Naive thymus-derived CD4-positive, alpha-beta T cell (primary cell): ENCODE measurements at regions not wholly inside any gene's neighbourhood (a gene's known extent, or its start where the extent isn't known, plus 50 kb on each side); places are given as distances from the start of the nearest gene placed in this dataset.
"Not testable (repeated sequence)": the region's sequence is repeated elsewhere in the genome, so short reads cannot be mapped to it uniquely, and the experiment has no call there.

Experiments
- ATAC-seq: fragments of 150-1000 bp; cut with Tn5 transposase; 2 replicates; pipeline ENCODE4 v1.10.0; 2021; ENCODE audit warnings: mild to moderate bottlenecking, moderate library complexity
- CTCF ChIA-PET: fragments of 350-600 bp; sonication (Branson Sonifier 250); formaldehyde crosslinking; loops from one replicate; lab custom pipeline; 2021; ENCODE audit warnings: antibody characterized with exemption; lab: Charles Lee
- POLR2A ChIA-PET: fragments of 350-600 bp; sonication (Branson Sonifier 250); formaldehyde crosslinking; loops from one replicate; lab custom pipeline; 2021; ENCODE audit warnings: antibody characterized with exemption, inconsistent platforms; lab: Charles Lee
- DNase-seq, 9 donors: peaks; one replicate each; pipeline versions ENCODE4 v3.0.0 to v3.0.0-alpha.2; 2020 to 2022; ENCODE audit warnings: mixed read lengths in 1 of 9
- H3K27ac ChIP-seq: one replicate; pipeline ENCODE4 v1.7.0; 2013; ENCODE audit warnings: mild to moderate bottlenecking, low read depth, low read length, moderate library complexity
- H3K27me3 ChIP-seq, 2 donors: one replicate each; pipeline ENCODE4 v1.7.0; 2013; ENCODE audit warnings: low read length in 2 of 2, mild to moderate bottlenecking in 2 of 2, moderate library complexity in 2 of 2; ENCODE audit not compliant: control insufficient read depth in 2 of 2, insufficient read depth in 2 of 2
- H3K36me3 ChIP-seq, 3 experiments: 1 replicate in 2 of 3; 2 replicates in 1 of 3; pipeline ENCODE4 v1.7.0; 2013; ENCODE audit warnings: low read length in 3 of 3, mild to moderate bottlenecking in 3 of 3, moderate library complexity in 1 of 3; ENCODE audit not compliant: insufficient read depth in 3 of 3, control insufficient read depth in 2 of 3
- H3K4me1 ChIP-seq, 2 donors: one replicate each; pipeline ENCODE4 v1.7.0; 2013; ENCODE audit warnings: low read length in 2 of 2, mild to moderate bottlenecking in 2 of 2, moderate library complexity in 1 of 2; ENCODE audit not compliant: control insufficient read depth in 2 of 2, insufficient read depth in 2 of 2
- H3K4me3 ChIP-seq: 2 replicates; pipeline ENCODE4 v1.7.0; 2013; ENCODE audit warnings: mild to moderate bottlenecking, low read length
- H3K9me3 ChIP-seq, 3 experiments: 1 replicate in 2 of 3; 2 replicates in 1 of 3; pipeline ENCODE4 v1.7.0; 2013; ENCODE audit warnings: low read length in 3 of 3; ENCODE audit not compliant: control insufficient read depth in 2 of 3
- H3K27ac Mint-ChIP-seq, 9 donors: one replicate each; pipeline ENCODE4 v1.8.0; 2020 to 2022; ENCODE audit warnings: mixed read lengths in 9 of 9, mild to moderate bottlenecking in 8 of 9, moderate library complexity in 5 of 9, inconsistent platforms in 2 of 9
- H3K27me3 Mint-ChIP-seq, 5 donors: one replicate each; pipeline ENCODE4 v1.8.0; 2021 to 2022; ENCODE audit warnings: mixed read lengths in 5 of 5, mild to moderate bottlenecking in 1 of 5
- H3K36me3 Mint-ChIP-seq, 5 donors: one replicate each; pipeline ENCODE4 v1.8.0; 2020 to 2022; ENCODE audit warnings: mixed read lengths in 5 of 5, mild to moderate bottlenecking in 3 of 5, inconsistent platforms in 1 of 5
- H3K4me1 Mint-ChIP-seq, 7 donors: one replicate each; pipeline ENCODE4 v1.8.0; 2020 to 2022; ENCODE audit warnings: mixed read lengths in 7 of 7, mild to moderate bottlenecking in 3 of 7, inconsistent platforms in 1 of 7
- H3K4me3 Mint-ChIP-seq, 10 donors: one replicate each; pipeline ENCODE4 v1.8.0; 2020 to 2022; ENCODE audit warnings: mild to moderate bottlenecking in 10 of 10, mixed read lengths in 10 of 10, moderate library complexity in 6 of 10, inconsistent platforms in 2 of 10
- H3K9me3 Mint-ChIP-seq, 11 donors: one replicate each; pipeline ENCODE4 v1.8.0; 2020 to 2022; ENCODE audit warnings: mixed read lengths in 11 of 11, mild to moderate bottlenecking in 4 of 11, inconsistent platforms in 1 of 11, moderate library complexity in 1 of 11
- intact Hi-C, 2 donors: fragments of 100-400 bp; cut with micrococcal nuclease; formaldehyde crosslinking; loops; one replicate each; pipeline ENCODE4 v1.15.1; 2023

DNA sequence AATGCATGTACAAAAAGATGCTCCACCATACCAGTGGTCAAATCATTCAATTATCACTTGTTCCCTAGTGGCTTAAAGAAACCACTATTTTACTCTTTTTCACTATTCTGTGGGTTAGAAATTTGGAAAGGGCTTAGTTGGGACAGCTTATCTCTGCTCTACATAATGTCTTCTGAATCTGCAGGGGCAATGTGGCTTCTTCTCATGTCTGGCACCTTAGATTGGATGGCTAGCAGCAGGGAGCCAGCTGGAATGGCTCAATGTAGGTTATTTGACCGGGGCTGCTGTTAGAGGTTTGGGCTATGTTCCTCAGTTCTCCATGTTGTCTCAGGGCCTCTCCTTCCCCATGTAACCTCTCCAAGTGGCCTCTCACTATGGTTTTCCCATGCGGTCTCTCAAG is 57.5 kb upstream of the EPHB1 start:
- no peak for ATAC-seq

GRCh38 chr3:134740077-134740476 is 55.0 kb upstream of the EPHB1 start:
- H3K4me3 Mint-ChIP-seq, CTCF ChIA-PET: not testable (repeated sequence)

More for the DNA sequence above, 57.5 kb upstream of the EPHB1 start:
- no peak overlapping the region for H3K27ac Mint-ChIP-seq
- CTCF ChIA-PET, result no interaction called here
- H3K4me3 ChIP-seq, result no peak overlapping the region
- DNase-seq, result no peak
- H3K9me3 ChIP-seq, result no peaks in the 10 kb centered on the region
- no peak overlapping the region for H3K27ac ChIP-seq
- no peaks in the 10 kb centered on the region for H3K4me1 Mint-ChIP-seq
- POLR2A ChIA-PET, result no interaction called here
- H3K9me3 Mint-ChIP-seq, result peaks cover 0 to 3% (median 0%) of the 10 kb centered on the region in 11 donors
- H3K4me3 Mint-ChIP-seq, result no peak overlapping the region
- intact Hi-C loops, result no loop called here
- no peaks in the 10 kb centered on the region for H3K36me3 Mint-ChIP-seq
- no peaks in the 10 kb centered on the region for H3K36me3 ChIP-seq
- peaks cover 8 to 16% (median 13%) of the 10 kb centered on the region in 5 donors for H3K27me3 Mint-ChIP-seq
- H3K27me3 ChIP-seq, result no peaks in the 10 kb centered on the region
- no peaks in the 10 kb centered on the region for H3K4me1 ChIP-seq

DNA sequence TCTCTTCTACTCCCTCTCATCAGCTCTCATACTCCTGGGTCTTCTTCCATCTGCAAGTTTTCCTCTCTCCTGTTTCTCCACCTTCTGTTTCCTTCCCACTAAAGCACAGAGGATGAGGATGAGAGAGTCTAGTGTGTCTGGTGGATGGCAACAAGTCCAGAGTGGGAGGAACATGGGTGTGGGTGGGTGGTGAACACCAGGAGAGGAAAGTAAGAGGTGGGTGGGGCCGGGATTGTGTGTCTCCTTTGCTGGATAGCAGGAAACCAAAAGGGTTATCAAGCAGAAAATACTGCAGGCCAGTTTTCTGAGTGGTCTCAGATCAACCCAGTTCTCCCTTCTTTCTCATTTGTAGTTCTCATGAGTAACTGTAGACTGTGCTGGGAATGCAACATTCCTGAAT is 52.9 kb upstream of the EPHB1 start:
- Mint-ChIP-seq H3K4me1 (no peaks in the 10 kb centered on the region), H3K9me3 (peaks cover 0 to 6% (median 2%) of the 10 kb centered on the region in 11 donors), H3K27me3 (peaks cover 0 to 7% (median 3%) of the 10 kb centered on the region in 5 donors), H3K36me3 (no peaks in the 10 kb centered on the region), H3K4me3 (no peak overlapping the region), H3K27ac (no peak overlapping the region)
- intact Hi-C loops, result no loop called here
- Histone ChIP-seq H3K27ac (no peak overlapping the region), H3K4me1 (no peaks in the 10 kb centered on the region), H3K27me3 (no peaks in the 10 kb centered on the region), H3K4me3 (no peak overlapping the region), H3K9me3 (no peaks in the 10 kb centered on the region), H3K36me3 (no peaks in the 10 kb centered on the region)
- DNase-seq (no peak), ATAC-seq (no peak)
- POLR2A ChIA-PET, result no interaction called here
- CTCF ChIA-PET, result no interaction called here

More at GRCh38 chr3:134740077-134740476, 55.0 kb upstream of the EPHB1 start:
- DNase-seq, H3K27me3 ChIP-seq, H3K9me3 Mint-ChIP-seq, H3K4me1 Mint-ChIP-seq, ATAC-seq, H3K4me3 ChIP-seq, H3K36me3 Mint-ChIP-seq, H3K27ac Mint-ChIP-seq, intact Hi-C loops, POLR2A ChIA-PET, H3K9me3 ChIP-seq, H3K4me1 ChIP-seq, H3K27ac ChIP-seq, H3K36me3 ChIP-seq: not testable (repeated sequence)
- peaks cover 2 to 13% (median 6%) of the 10 kb centered on the region in 5 donors for H3K27me3 Mint-ChIP-seq

DNA sequence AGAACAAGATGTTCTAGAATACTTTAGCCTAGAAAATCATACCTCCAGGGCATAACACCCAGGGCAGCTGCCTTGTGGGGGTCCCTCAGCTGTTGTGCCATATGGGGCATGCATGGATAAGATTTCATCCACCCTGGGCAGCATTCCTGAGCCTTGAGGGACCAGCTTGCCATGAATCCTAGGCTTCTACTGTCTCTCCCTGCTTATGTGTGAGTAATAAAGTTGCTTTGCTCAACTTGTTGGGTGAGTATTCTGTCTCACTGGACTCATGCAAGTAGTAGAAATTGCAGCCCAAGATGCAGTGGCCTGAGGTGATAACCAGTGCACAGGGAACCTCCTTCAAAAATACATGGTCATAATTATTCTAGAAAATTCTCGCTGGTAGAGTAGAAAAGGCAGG is 52.1 kb upstream of the EPHB1 start:
- intact Hi-C loops, result no loop called here
- Histone ChIP-seq H3K27ac (no peak overlapping the region), H3K4me3 (no peak overlapping the region), H3K9me3 (no peaks in the 10 kb centered on the region), H3K4me1 (no peaks in the 10 kb centered on the region), H3K27me3 (no peaks in the 10 kb centered on the region), H3K36me3 (no peaks in the 10 kb centered on the region)
- no peak overlapping the region for H3K4me3 Mint-ChIP-seq
- no peaks in the 10 kb centered on the region for H3K4me1 Mint-ChIP-seq
- peaks cover 0 to 6% (median 2%) of the 10 kb centered on the region in 11 donors for H3K9me3 Mint-ChIP-seq
- ChIA-PET CTCF (no interaction called here), POLR2A (no interaction called here)
- H3K36me3 Mint-ChIP-seq, result no peaks in the 10 kb centered on the region
- no peak for ATAC-seq
- H3K27me3 Mint-ChIP-seq, result peaks cover 0 to 7% (median 3%) of the 10 kb centered on the region in 5 donors
- no peak overlapping the region for H3K27ac Mint-ChIP-seq
- no peak for DNase-seq
